ENCODE measurements at regions not wholly inside any gene's neighbourhood (a gene's known extent, or its start where the extent isn't known, plus 50 kb on each side); places are given as distances from the start of the nearest gene placed in this dataset.

GRCh38 chr7:17632384-17632783, 307.9 kb downstream of the SNX13 start:
- no peak overlapping the region for H3K27ac ChIP-seq (ENCODE audit: low read depth, low read length, poor library complexity, severe bottlenecking)
- intact Hi-C loops (cut with micrococcal nuclease; ENCODE audit: unreplicated experiment) = no loop called here
- H3K79me2 ChIP-seq (ENCODE audit: insufficient read depth, low read depth, low read length) = no peaks in the 10 kb centered on the region
- H3K4me3 ChIP-seq (ENCODE audit: low read depth, low read length, poor library complexity, severe bottlenecking) = no peak overlapping the region
- H2AFZ ChIP-seq (ENCODE audit: low read length) = no peak overlapping the region
- TF ChIP-seq CTCF (conservative IDR thresholded peaks at IDR 0.05; ENCODE audit: low read length) (no peak), EZH2phosphoT487 (IDR thresholded peaks at IDR 0.05; ENCODE audit: borderline replicate concordance, low read depth, low read length) (no peak)
- no peaks in the 10 kb centered on the region for H3K9me3 ChIP-seq (ENCODE audit: low read length)
- ChIA-PET CTCF (ENCODE audit: unreplicated experiment) (no interaction called here), POLR2A (interaction anchor here (0.6 to 1.6 kb wide), 2 partner anchors 14 to 19 kb away, joined by 3 to 4 read pairs; no protein-coding TSS in a partner anchor)
- H4K20me1 ChIP-seq (ENCODE audit: insufficient read depth, low read length) = no peaks in the 10 kb centered on the region
- BruUV-seq (replicated peaks) = no TSS peak
- no peaks in the 10 kb centered on the region for H3K9me2 ChIP-seq (ENCODE audit: insufficient read depth, low read length)
- no peaks in the 10 kb centered on the region for H3K36me3 ChIP-seq (ENCODE audit: insufficient read depth, low read length)
- H3K4me2 ChIP-seq (ENCODE audit: low read length) = no peak overlapping the region
- no peaks in the 10 kb centered on the region for H3K4me1 ChIP-seq (ENCODE audit: insufficient read depth, low read length, poor library complexity, severe bottlenecking)
- no peak for DNase-seq (ENCODE audit: low spot score)

- BruUV-seq (replicated peaks) = no TSS peak
- ChIA-PET POLR2A (interaction anchor here (1.6 kb wide), 1 partner anchor 13 kb away, joined by 3 read pairs; no protein-coding TSS in a partner anchor), CTCF (ENCODE audit: unreplicated experiment) (no interaction called here)
- Histone ChIP-seq H3K4me3 (ENCODE audit: low read depth, low read length, poor library complexity, severe bottlenecking) (no peak overlapping the region), H3K27ac (ENCODE audit: low read depth, low read length, poor library complexity, severe bottlenecking) (no peak overlapping the region), H3K4me1 (ENCODE audit: insufficient read depth, low read length, poor library complexity, severe bottlenecking) (no peaks in the 10 kb centered on the region), H2AFZ (ENCODE audit: low read length) (no peak overlapping the region), H3K9me3 (ENCODE audit: low read length) (no peaks in the 10 kb centered on the region), H3K36me3 (ENCODE audit: insufficient read depth, low read length) (no peaks in the 10 kb centered on the region), H3K79me2 (ENCODE audit: insufficient read depth, low read depth, low read length) (no peaks in the 10 kb centered on the region), H3K4me2 (ENCODE audit: low read length) (no peak overlapping the region), H3K9me2 (ENCODE audit: insufficient read depth, low read length) (no peaks in the 10 kb centered on the region), H4K20me1 (ENCODE audit: insufficient read depth, low read length) (no peaks in the 10 kb centered on the region)
- no peak for TF ChIP-seq CTCF (conservative IDR thresholded peaks at IDR 0.05; ENCODE audit: low read length)
- TF ChIP-seq EZH2phosphoT487 (IDR thresholded peaks at IDR 0.05; ENCODE audit: borderline replicate concordance, low read depth, low read length) = no peak
- intact Hi-C loops (cut with micrococcal nuclease; ENCODE audit: unreplicated experiment) = no loop called here
- no peak for DNase-seq (ENCODE audit: low spot score)
Measured at GRCh38 chr7:17633067-17633466, 307.2 kb downstream of the SNX13 start.

- intact Hi-C loops (cut with micrococcal nuclease; ENCODE audit: unreplicated experiment) = no loop called here
- ChIA-PET CTCF (ENCODE audit: unreplicated experiment) (no interaction called here), POLR2A (no interaction called here)
Measured at GRCh38 chr7:17638727-17639126, 301.6 kb downstream of the SNX13 start.

More at GRCh38 chr7:17638727-17639126, 301.6 kb downstream of the SNX13 start:
- Histone ChIP-seq H3K36me3 (ENCODE audit: insufficient read depth, low read length) (no peaks in the 10 kb centered on the region), H3K4me1 (ENCODE audit: insufficient read depth, low read length, poor library complexity, severe bottlenecking) (no peaks in the 10 kb centered on the region), H3K27ac (ENCODE audit: low read depth, low read length, poor library complexity, severe bottlenecking) (no peak overlapping the region), H3K4me2 (ENCODE audit: low read length) (no peak overlapping the region), H3K4me3 (ENCODE audit: low read depth, low read length, poor library complexity, severe bottlenecking) (no peak overlapping the region), H3K9me2 (ENCODE audit: insufficient read depth, low read length) (no peaks in the 10 kb centered on the region), H4K20me1 (ENCODE audit: insufficient read depth, low read length) (no peaks in the 10 kb centered on the region), H3K79me2 (ENCODE audit: insufficient read depth, low read depth, low read length) (no peaks in the 10 kb centered on the region), H2AFZ (ENCODE audit: low read length) (no peak overlapping the region), H3K9me3 (ENCODE audit: low read length) (no peaks in the 10 kb centered on the region)
- DNase-seq (ENCODE audit: low spot score) = no peak
- TF ChIP-seq EZH2phosphoT487 (IDR thresholded peaks at IDR 0.05; ENCODE audit: borderline replicate concordance, low read depth, low read length) = no peak
- no peak for TF ChIP-seq CTCF (conservative IDR thresholded peaks at IDR 0.05; ENCODE audit: low read length)
- no TSS peak for BruUV-seq (replicated peaks)

All from OCI-LY7 (cell line).